AG09309 (cell line): ENCODE measurements at regions not wholly inside any gene's neighbourhood (a gene's known extent, or its start where the extent isn't known, plus 50 kb on each side); places are given as distances from the start of the nearest gene placed in this dataset.

Experiments used
- DNase-seq: peaks from one replicate; pipeline ENCODE4 v3.0.0-alpha.2; 2010; ENCODE audit warnings: low read depth
- H3K4me3 ChIP-seq: 2 replicates; pipeline ENCODE4 v1.5.1; 2011; ENCODE audit warnings: mild to moderate bottlenecking, low read depth, low read length, moderate library complexity; ENCODE audit not compliant: control insufficient read depth
- TF ChIP-seq, protein P1 (sequence below): IDR thresholded peaks from 2 replicates; pipeline ENCODE4 v1.5.1; 2011; ENCODE audit warnings: mild to moderate bottlenecking, low read depth, low read length, inconsistent platforms; ENCODE audit not compliant: insufficient read depth, control insufficient read depth; ENCODE audit errors: missing control alignments

DNA sequence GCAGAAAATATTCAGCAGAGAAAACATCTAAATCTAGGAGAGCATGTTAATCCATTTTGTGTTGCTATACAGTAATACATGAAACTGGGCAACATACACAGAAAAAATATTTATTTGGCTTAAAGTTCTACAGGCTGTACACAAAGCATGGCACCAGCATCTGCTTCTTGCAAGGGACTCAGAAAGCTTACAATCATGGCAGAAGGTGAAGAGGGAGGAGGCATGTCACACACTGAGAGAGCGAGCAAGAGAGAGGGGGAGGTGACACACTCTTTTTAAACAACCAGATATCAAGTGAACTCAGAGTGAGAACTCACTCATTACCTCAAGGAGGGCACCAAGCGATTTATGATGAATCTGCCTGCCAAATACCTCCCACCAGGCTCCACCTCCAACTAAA lies 94.2 kb upstream of the CNOT2 start:
- no peak overlapping the region for H3K4me3 ChIP-seq
- DNase-seq = no peak
- TF ChIP-seq, protein P1, sequence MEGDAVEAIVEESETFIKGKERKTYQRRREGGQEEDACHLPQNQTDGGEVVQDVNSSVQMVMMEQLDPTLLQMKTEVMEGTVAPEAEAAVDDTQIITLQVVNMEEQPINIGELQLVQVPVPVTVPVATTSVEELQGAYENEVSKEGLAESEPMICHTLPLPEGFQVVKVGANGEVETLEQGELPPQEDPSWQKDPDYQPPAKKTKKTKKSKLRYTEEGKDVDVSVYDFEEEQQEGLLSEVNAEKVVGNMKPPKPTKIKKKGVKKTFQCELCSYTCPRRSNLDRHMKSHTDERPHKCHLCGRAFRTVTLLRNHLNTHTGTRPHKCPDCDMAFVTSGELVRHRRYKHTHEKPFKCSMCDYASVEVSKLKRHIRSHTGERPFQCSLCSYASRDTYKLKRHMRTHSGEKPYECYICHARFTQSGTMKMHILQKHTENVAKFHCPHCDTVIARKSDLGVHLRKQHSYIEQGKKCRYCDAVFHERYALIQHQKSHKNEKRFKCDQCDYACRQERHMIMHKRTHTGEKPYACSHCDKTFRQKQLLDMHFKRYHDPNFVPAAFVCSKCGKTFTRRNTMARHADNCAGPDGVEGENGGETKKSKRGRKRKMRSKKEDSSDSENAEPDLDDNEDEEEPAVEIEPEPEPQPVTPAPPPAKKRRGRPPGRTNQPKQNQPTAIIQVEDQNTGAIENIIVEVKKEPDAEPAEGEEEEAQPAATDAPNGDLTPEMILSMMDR = no peak

GRCh38 chr12:70149665-70150064 lies 93.6 kb upstream of the CNOT2 start:
- DNase-seq = no peak
- no peak overlapping the region for H3K4me3 ChIP-seq
- TF ChIP-seq, protein P1 = no peak

GRCh38 chr12:70150230-70150629 lies 93.0 kb upstream of the CNOT2 start:
- no peak for DNase-seq
- TF ChIP-seq, protein P1 = no peak
- H3K4me3 ChIP-seq = no peak overlapping the region

DNA sequence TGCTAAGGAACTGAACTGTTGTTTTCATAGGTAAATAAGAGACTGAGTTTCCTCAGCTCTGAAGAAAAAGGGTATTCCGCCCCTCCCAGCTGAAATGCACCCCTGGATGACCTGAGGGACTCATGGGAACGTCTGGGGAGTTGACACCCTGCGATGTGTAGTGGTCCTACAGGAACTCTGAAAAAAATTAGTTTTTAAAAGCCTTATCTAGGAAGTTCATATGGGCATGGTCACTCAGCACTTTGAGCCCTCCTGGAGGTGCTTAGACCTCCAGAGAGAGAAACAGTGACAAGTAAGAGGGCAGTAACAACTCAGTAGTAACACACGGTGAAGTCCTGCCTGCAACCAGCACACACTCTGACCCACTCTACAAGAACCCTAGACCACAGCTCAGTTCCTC lies 91.2 kb upstream of the CNOT2 start:
- no peak overlapping the region for H3K4me3 ChIP-seq
- no peak for DNase-seq
- TF ChIP-seq, protein P1 = no peak

- TF ChIP-seq, protein P1 = no peak
- no peak for DNase-seq
- H3K4me3 ChIP-seq = no peak overlapping the region
These were observed 89.1 kb upstream of the CNOT2 start for GRCh38 chr12:70154087-70154638.

GRCh38 chr12:70154960-70155589 lies 88.2 kb upstream of the CNOT2 start:
- no peak for DNase-seq
- H3K4me3 ChIP-seq = no peak overlapping the region
- TF ChIP-seq, protein P1 = no peak

DNA sequence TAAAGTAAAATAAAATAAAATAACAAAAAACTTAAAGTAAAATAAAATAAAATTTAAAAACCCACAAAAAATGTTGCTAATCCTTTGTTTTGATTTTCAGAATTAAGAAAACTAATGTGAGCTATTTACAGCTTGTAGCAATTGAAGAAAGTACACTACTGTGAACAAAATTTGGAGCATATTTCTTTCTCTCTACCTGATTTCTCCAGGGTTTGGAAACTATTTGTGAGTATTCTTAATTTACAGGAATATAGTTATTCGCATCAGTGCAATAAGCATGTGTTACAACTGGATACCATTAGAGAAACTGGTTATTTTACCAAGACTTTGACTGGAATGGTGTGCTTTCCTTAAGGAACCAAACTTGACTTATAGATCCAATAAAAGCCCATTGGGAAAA lies 86.1 kb upstream of the CNOT2 start:
- no peak overlapping the region for H3K4me3 ChIP-seq
- DNase-seq = no peak
- TF ChIP-seq, protein P1 = no peak
